ENCODE measurements at regions not wholly inside any gene's neighbourhood (a gene's known extent, or its start where the extent isn't known, plus 50 kb on each side); places are given as distances from the start of the nearest gene placed in this dataset.

GRCh38 chr10:71132321-71132810, 80.0 kb upstream of the UNC5B start:
- H3K27ac ChIP-seq = no peak overlapping the region
- DNase-seq (ENCODE audit: low spot score in 2 of 2) = no peak
- no peaks in the 10 kb centered on the region for H3K27me3 ChIP-seq
- no peak overlapping the region for H3K4me3 ChIP-seq
- H3K36me3 ChIP-seq = no peaks in the 10 kb centered on the region
- H3K9me3 ChIP-seq = no peaks in the 10 kb centered on the region
- intact Hi-C loops (cut with DNase I) = no loop called here
- TF ChIP-seq CTCF (IDR thresholded peaks at IDR 0.05) = no peak
- peaks cover 5 to 8% of the 10 kb centered on the region in 2 donors for H3K4me1 ChIP-seq

GRCh38 chr10:71133710-71134686, 78.4 kb upstream of the UNC5B start:
- no peak overlapping the region for H3K4me3 ChIP-seq
- H3K27me3 ChIP-seq = no peaks in the 10 kb centered on the region
- peaks cover 5 to 8% of the 10 kb centered on the region in 2 donors for H3K4me1 ChIP-seq
- no peak overlapping the region for H3K27ac ChIP-seq
- no peak for TF ChIP-seq CTCF (IDR thresholded peaks at IDR 0.05)
- H3K36me3 ChIP-seq = no peaks in the 10 kb centered on the region
- intact Hi-C loops (cut with DNase I) = no loop called here
- no peak for DNase-seq (ENCODE audit: low spot score in 2 of 2)
- H3K9me3 ChIP-seq = no peaks in the 10 kb centered on the region

GRCh38 chr10:71134732-71135211, 77.6 kb upstream of the UNC5B start:
- Histone ChIP-seq H3K4me3 (no peak overlapping the region), H3K9me3 (no peaks in the 10 kb centered on the region), H3K36me3 (no peaks in the 10 kb centered on the region), H3K27me3 (no peaks in the 10 kb centered on the region), H3K27ac (no peak overlapping the region), H3K4me1 (peaks cover 5 to 8% of the 10 kb centered on the region in 2 donors)
- no peak for TF ChIP-seq CTCF (IDR thresholded peaks at IDR 0.05)
- intact Hi-C loops (cut with DNase I) = no loop called here
- DNase-seq (ENCODE audit: low spot score in 2 of 2) = no peak

- intact Hi-C loops (cut with DNase I) = no loop called here
Observed at GRCh38 chr10:71135236-71135635, 77.1 kb upstream of the UNC5B start.

More at GRCh38 chr10:71135236-71135635, 77.1 kb upstream of the UNC5B start:
- no peak for DNase-seq (ENCODE audit: low spot score in 2 of 2)
- Histone ChIP-seq H3K4me1 (peaks cover 5 to 8% of the 10 kb centered on the region in 2 donors), H3K4me3 (no peak overlapping the region), H3K36me3 (no peaks in the 10 kb centered on the region), H3K27me3 (no peaks in the 10 kb centered on the region), H3K27ac (no peak overlapping the region), H3K9me3 (no peaks in the 10 kb centered on the region)
- TF ChIP-seq CTCF (IDR thresholded peaks at IDR 0.05) = no peak
